NT2/D1 (cell line): ENCODE measurements at regions not wholly inside any gene's neighbourhood (a gene's known extent, or its start where the extent isn't known, plus 50 kb on each side); places are given as distances from the start of the nearest gene placed in this dataset.

Experiments used
- SUZ12 ChIP-seq: IDR thresholded peaks from 2 replicates; pipeline ENCODE4 v1.6.1; 2011; ENCODE audit not compliant: insufficient read length, insufficient read depth; ENCODE audit errors: extremely low read depth
- YY1 ChIP-seq: IDR thresholded peaks from 2 replicates; pipeline ENCODE4 v1.6.1; 2011; ENCODE audit not compliant: insufficient read length, insufficient read depth
- ZNF274 ChIP-seq: IDR thresholded peaks from 2 replicates; pipeline ENCODE4 v1.6.1; 2011; ENCODE audit warnings: mild to moderate bottlenecking, low read depth, low read length

GRCh38 chr22:48760481-48761390 lies 1066.9 kb downstream of the BRD1 start:
- TF ChIP-seq YY1 (no peak), SUZ12 (no peak), ZNF274 (no peak)
